ENCODE measurements at regions not wholly inside any gene's neighbourhood (a gene's known extent, or its start where the extent isn't known, plus 50 kb on each side); places are given as distances from the start of the nearest gene placed in this dataset.

DNA sequence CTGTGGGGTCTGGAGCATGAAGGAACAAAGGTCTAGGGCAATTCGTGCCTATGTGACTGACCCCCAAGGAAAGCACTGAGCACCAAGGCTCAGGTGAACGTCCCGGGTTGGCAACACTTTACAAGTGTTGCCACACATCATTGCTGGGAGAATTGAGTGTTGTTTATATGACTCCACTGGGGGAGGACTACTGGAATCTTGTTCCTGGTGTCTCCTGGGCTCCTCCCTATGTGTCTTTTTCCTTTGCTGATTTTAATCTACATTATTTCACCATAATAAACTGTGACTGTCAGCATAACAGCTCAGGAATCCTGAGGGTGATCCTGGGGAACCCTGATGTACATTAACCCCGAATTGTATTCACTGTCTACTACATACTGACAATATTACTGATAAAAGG lies 207.7 kb upstream of the BMP2 start:
- no peak for DNase-seq
- Histone ChIP-seq H3K4me3 (no peak overlapping the region), H3K9me3 (no peaks in the 10 kb centered on the region), H3K27me3 (no peaks in the 10 kb centered on the region), H3K27ac (no peak overlapping the region), H3K36me3 (no peaks in the 10 kb centered on the region), H3K4me1 (ENCODE audit: insufficient read depth) (no peaks in the 10 kb centered on the region)
- 84 to 92% (median 90%) methylated on average over 4 of the region's 4 CpGs for WGBS, 3 donors
- intact Hi-C loops (cut with DNase I): no loop called here
- no peak for TF ChIP-seq POLR2A (IDR thresholded peaks at IDR 0.05)
- TF ChIP-seq, protein P1, sequence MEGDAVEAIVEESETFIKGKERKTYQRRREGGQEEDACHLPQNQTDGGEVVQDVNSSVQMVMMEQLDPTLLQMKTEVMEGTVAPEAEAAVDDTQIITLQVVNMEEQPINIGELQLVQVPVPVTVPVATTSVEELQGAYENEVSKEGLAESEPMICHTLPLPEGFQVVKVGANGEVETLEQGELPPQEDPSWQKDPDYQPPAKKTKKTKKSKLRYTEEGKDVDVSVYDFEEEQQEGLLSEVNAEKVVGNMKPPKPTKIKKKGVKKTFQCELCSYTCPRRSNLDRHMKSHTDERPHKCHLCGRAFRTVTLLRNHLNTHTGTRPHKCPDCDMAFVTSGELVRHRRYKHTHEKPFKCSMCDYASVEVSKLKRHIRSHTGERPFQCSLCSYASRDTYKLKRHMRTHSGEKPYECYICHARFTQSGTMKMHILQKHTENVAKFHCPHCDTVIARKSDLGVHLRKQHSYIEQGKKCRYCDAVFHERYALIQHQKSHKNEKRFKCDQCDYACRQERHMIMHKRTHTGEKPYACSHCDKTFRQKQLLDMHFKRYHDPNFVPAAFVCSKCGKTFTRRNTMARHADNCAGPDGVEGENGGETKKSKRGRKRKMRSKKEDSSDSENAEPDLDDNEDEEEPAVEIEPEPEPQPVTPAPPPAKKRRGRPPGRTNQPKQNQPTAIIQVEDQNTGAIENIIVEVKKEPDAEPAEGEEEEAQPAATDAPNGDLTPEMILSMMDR (IDR thresholded peaks at IDR 0.05): no peak
- no peak for TF ChIP-seq EP300 (IDR thresholded peaks at IDR 0.05)

DNA sequence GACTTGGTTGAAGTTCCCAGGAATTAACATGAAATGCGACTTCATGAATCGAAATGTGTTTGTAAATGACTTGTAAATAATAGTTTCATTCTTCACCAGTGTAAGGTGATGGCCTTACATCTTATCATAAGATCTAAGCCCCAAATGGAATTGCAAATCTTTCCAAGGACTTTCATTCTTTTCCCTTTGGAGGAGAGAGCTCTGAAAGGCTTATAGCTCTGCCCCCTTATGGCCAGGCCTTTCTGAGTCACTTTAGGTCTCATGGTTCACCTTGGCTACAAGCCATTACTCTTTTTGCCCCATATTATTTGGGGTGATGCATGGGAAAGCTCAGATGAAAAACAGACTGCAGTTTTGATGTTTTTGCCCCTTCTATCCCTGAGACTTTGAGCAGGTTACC lies 209.1 kb upstream of the BMP2 start:
- H3K27ac ChIP-seq: no peak overlapping the region
- no peak overlapping the region for H3K4me3 ChIP-seq
- no peaks in the 10 kb centered on the region for H3K9me3 ChIP-seq
- no peaks in the 10 kb centered on the region for H3K4me1 ChIP-seq (ENCODE audit: insufficient read depth)
- intact Hi-C loops (cut with DNase I): no loop called here
- no peaks in the 10 kb centered on the region for H3K36me3 ChIP-seq
- 97 to 99% (median 97%) methylated on average over 2 of the region's 2 CpGs for WGBS, 3 donors
- H3K27me3 ChIP-seq: no peaks in the 10 kb centered on the region
- TF ChIP-seq POLR2A (IDR thresholded peaks at IDR 0.05): no peak
- TF ChIP-seq, protein P1 (IDR thresholded peaks at IDR 0.05): no peak
- no peak for DNase-seq

DNA sequence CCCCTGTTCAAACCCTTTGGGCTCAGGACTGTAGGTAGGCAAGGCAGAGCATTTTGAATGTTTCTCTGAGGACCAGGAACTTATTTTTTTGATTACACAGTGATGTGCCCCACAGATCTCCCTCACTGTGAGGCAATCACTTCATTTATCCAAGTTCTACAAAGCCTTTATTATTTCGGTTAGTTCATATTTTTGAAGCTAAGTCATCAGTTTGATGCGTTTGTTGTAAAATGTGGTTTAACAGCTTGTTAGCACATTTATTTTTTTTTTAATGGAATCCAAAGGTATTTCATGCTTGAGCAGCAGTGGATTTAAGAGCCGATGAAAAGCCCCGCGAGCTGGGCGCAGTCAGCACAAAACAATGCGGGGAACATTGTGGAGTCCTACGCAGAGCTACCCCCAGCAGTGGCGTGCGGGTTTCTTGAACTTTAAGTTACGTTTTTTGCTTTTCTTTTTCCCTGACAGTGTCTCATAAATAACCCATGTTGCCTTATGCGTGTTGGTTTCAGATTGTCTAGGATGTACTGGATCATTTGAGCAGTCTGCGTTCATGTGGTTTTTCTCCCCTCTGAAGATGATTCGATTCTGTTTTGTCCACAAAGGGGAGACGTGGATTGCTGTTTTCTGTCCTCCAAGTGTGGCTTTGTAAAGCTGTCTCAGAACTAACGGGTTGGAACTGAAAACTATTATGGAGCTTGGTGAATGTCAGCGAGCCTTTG lies 233.6 kb upstream of the BMP2 start:
- WGBS, 3 donors: 25 to 27% (median 26%) methylated on average over 17 of the region's 17 CpGs
- no peak overlapping the region for H3K27ac ChIP-seq
- no peaks in the 10 kb centered on the region for H3K4me1 ChIP-seq (ENCODE audit: insufficient read depth)
- TF ChIP-seq POLR2A (IDR thresholded peaks at IDR 0.05) (no peak), EP300 (IDR thresholded peaks at IDR 0.05) (no peak)
- TF ChIP-seq, protein P1 (IDR thresholded peaks at IDR 0.05): no peak
- H3K9me3 ChIP-seq: no peaks in the 10 kb centered on the region
- H3K27me3 ChIP-seq: no peaks in the 10 kb centered on the region
- no peaks in the 10 kb centered on the region for H3K36me3 ChIP-seq
- no peak for DNase-seq
- intact Hi-C loops (cut with DNase I): no loop called here
- no peak overlapping the region for H3K4me3 ChIP-seq

DNA sequence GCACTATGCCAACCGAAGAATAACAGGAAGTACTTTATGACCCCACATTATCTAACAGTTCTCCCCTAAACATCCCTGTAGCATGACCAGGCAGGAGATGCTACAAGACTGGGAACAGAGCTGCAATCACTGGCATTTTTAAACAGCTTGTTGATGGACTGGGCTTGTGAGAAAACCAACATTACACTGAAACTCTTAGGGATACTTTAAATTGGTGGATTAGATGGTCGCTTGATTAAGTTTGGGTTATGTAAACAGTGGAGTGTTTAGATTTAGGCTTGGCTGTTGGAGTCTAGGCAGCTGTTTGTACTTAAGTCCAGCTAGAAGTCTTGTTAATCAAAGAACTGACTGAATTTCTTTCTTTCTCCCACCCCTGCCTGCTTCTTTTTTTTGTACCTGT lies 234.1 kb upstream of the BMP2 start:
- no peaks in the 10 kb centered on the region for H3K9me3 ChIP-seq
- no peak overlapping the region for H3K27ac ChIP-seq
- H3K4me1 ChIP-seq (ENCODE audit: insufficient read depth): no peaks in the 10 kb centered on the region
- no peak overlapping the region for H3K4me3 ChIP-seq
- no peaks in the 10 kb centered on the region for H3K36me3 ChIP-seq
- no peak for TF ChIP-seq EP300 (IDR thresholded peaks at IDR 0.05)
- TF ChIP-seq POLR2A (IDR thresholded peaks at IDR 0.05): no peak
- TF ChIP-seq, protein P1 (IDR thresholded peaks at IDR 0.05): no peak
- intact Hi-C loops (cut with DNase I): no loop called here
- H3K27me3 ChIP-seq: no peaks in the 10 kb centered on the region
- no peak for DNase-seq
- 38 to 47% (median 41%) methylated on average over 2 of the region's 2 CpGs for WGBS, 3 donors

All from ovary (tissue), 7 donors.